ENCODE measurements at regions not wholly inside any gene's neighbourhood (a gene's known extent, or its start where the extent isn't known, plus 50 kb on each side); places are given as distances from the start of the nearest gene placed in this dataset.

DNA sequence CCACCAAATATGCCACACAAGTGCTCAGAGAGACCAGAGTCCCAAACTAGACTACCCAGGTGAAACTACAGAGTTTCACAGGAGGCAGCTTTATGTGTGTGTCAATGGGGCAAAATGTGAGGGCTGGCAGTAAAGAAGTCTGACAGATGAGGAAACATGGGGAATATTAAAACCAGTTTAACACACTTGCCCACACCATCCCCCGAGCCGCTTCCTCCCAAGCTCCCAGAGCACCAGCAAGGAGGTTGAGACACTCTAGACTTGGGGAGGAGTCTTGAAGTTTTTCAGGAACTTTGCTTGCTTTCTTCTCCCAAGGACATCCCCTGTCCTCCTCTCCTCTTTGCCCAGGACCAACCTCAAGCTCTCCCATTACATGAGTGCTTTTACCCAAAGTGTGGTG, 94.7 kb upstream of the SPRY1 start:
- Histone ChIP-seq H3K4me2 (no peak overlapping the region), H3F3A (replicated peaks; ENCODE audit: insufficient read depth) (peaks cover 9% of the 10 kb centered on the region), H3K4me1 (ENCODE audit: control insufficient read depth in 1 of 2, insufficient read depth in 2 of 2, low read depth in 1 of 2, low read length in 1 of 2) (peaks cover 2 to 15% of the 10 kb centered on the region in 2 experiments; a peak in 3 of 4 replicates), H4K20me1 (ENCODE audit: insufficient read depth) (no peaks in the 10 kb centered on the region), H3K9me3 (peaks cover 4% of the 10 kb centered on the region; the same call in 1 of the 2 replicates), H3K27me3 (ENCODE audit: insufficient read depth) (no peaks in the 10 kb centered on the region), H3K79me2 (ENCODE audit: insufficient read depth) (no peaks in the 10 kb centered on the region), H3K27ac (ENCODE audit: low read depth in 2 of 2, low read length in 1 of 2) (no peak overlapping the region), H2AFZ (ENCODE audit: low read depth) (no peak overlapping the region), H3K9me2 (no peaks in the 10 kb centered on the region), H3K4me3 (ENCODE audit: low read depth in 2 of 2, low read length in 1 of 2) (no peak overlapping the region), H3K36me3 (replicated peaks in 1 of 2; ENCODE audit: control insufficient read depth in 1 of 2, insufficient read depth in 2 of 2, low read length in 1 of 2) (no peaks in the 10 kb centered on the region), H3K9ac (no peak overlapping the region)
- ChIA-PET POLR2A (no interaction called here), CTCF (no interaction called here)
- TF ChIP-seq, protein P1, sequence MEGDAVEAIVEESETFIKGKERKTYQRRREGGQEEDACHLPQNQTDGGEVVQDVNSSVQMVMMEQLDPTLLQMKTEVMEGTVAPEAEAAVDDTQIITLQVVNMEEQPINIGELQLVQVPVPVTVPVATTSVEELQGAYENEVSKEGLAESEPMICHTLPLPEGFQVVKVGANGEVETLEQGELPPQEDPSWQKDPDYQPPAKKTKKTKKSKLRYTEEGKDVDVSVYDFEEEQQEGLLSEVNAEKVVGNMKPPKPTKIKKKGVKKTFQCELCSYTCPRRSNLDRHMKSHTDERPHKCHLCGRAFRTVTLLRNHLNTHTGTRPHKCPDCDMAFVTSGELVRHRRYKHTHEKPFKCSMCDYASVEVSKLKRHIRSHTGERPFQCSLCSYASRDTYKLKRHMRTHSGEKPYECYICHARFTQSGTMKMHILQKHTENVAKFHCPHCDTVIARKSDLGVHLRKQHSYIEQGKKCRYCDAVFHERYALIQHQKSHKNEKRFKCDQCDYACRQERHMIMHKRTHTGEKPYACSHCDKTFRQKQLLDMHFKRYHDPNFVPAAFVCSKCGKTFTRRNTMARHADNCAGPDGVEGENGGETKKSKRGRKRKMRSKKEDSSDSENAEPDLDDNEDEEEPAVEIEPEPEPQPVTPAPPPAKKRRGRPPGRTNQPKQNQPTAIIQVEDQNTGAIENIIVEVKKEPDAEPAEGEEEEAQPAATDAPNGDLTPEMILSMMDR (IDR thresholded peaks at IDR 0.05) = no peak
- no peak for TF ChIP-seq MXI1 (IDR thresholded peaks at IDR 0.05; ENCODE audit: low read depth, low read length)
- TF ChIP-seq, protein P2, sequence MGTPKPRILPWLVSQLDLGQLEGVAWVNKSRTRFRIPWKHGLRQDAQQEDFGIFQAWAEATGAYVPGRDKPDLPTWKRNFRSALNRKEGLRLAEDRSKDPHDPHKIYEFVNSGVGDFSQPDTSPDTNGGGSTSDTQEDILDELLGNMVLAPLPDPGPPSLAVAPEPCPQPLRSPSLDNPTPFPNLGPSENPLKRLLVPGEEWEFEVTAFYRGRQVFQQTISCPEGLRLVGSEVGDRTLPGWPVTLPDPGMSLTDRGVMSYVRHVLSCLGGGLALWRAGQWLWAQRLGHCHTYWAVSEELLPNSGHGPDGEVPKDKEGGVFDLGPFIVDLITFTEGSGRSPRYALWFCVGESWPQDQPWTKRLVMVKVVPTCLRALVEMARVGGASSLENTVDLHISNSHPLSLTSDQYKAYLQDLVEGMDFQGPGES (IDR thresholded peaks at IDR 0.05; ENCODE audit: low read depth, low read length) = no peak
- TF ChIP-seq GATA2 (CRISPR knock-in tag; IDR thresholded peaks at IDR 0.05) = no peak
- TF ChIP-seq EZH2phosphoT487 (IDR thresholded peaks at IDR 0.05; ENCODE audit: borderline replicate concordance, low read depth) = no peak
- no peak for DNase-seq
- 100% methylated on average over 1 of the region's 2 CpGs for WGBS (ENCODE audit: low lambda C conversion rate)

DNA sequence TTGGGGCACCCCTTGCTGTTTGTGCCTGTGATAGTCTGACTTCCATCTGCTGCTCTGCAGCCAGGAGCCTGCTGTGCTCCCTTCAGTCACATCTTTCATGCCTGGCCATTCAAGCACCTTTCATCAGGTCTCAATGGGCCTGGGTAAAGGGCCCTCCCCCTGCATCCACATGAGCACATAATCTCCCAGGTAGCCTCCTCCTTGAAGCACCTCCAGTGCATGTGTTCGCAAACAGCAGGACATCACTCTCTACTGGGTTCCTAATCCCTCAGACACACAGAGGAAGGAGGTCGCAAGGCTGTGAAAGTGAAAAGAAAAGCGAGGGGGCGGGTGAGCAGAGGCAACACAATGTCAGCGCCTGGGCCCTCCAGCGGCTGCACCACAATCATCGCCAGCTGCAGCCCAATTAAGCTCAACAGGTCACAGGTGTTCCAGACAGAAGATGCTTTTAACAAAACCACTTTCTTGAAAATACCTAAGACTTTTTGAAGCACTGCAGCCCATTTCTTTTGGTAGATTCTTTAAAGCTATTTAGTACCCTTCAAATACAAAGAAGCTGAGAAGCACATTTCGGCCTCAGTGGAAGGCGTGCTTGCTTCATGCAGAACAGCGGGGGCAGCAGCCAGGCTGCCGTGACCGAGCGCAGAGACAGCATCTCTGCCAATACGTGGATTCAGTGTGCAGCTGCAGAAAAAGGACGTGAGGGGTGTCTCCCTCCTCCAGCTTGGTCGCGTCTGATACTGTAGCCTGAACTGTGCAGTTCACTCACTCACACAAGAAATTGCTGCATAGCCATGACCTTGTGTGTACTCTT, 92.2 kb upstream of the SPRY1 start:
- no peak overlapping the region for H3K9ac ChIP-seq
- H4K20me1 ChIP-seq (ENCODE audit: insufficient read depth) = no peaks in the 10 kb centered on the region
- no peaks in the 10 kb centered on the region for H3K27me3 ChIP-seq (ENCODE audit: insufficient read depth)
- H3K79me2 ChIP-seq (ENCODE audit: insufficient read depth) = no peaks in the 10 kb centered on the region
- 98% methylated on average over 16 of the region's 17 CpGs for WGBS (ENCODE audit: low lambda C conversion rate)
- peaks cover 4% of the 10 kb centered on the region; the same call in 1 of the 2 replicates for H3K9me3 ChIP-seq
- no peaks in the 10 kb centered on the region for H3K9me2 ChIP-seq
- peaks cover 2% of the 10 kb centered on the region in 2 experiments; a peak in 3 of 4 replicates for H3K4me1 ChIP-seq (ENCODE audit: control insufficient read depth in 1 of 2, insufficient read depth in 2 of 2, low read depth in 1 of 2, low read length in 1 of 2)
- no peak overlapping the region for H2AFZ ChIP-seq (ENCODE audit: low read depth)
- H3K4me2 ChIP-seq = no peak overlapping the region
- ChIA-PET CTCF (interaction anchor here (1.2 kb wide), 1 partner anchor 177 kb away, joined by 3 read pairs; no protein-coding TSS in a partner anchor), POLR2A (no interaction called here)
- peaks cover 2% of the 10 kb centered on the region for H3F3A ChIP-seq (replicated peaks; ENCODE audit: insufficient read depth)
- H3K4me3 ChIP-seq (ENCODE audit: low read depth in 2 of 2, low read length in 1 of 2) = no peak overlapping the region
- H3K36me3 ChIP-seq (replicated peaks in 1 of 2; ENCODE audit: control insufficient read depth in 1 of 2, insufficient read depth in 2 of 2, low read length in 1 of 2) = no peaks in the 10 kb centered on the region
- DNase-seq = no peak
- no peak overlapping the region for H3K27ac ChIP-seq (ENCODE audit: low read depth in 2 of 2, low read length in 1 of 2)
- no peak for TF ChIP-seq EZH2phosphoT487 (IDR thresholded peaks at IDR 0.05; ENCODE audit: borderline replicate concordance, low read depth)
- TF ChIP-seq, protein P3, sequence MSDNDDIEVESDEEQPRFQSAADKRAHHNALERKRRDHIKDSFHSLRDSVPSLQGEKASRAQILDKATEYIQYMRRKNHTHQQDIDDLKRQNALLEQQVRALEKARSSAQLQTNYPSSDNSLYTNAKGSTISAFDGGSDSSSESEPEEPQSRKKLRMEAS (IDR thresholded peaks at IDR 0.05; ENCODE audit: low read depth) = no peak
- TF ChIP-seq, protein P4, sequence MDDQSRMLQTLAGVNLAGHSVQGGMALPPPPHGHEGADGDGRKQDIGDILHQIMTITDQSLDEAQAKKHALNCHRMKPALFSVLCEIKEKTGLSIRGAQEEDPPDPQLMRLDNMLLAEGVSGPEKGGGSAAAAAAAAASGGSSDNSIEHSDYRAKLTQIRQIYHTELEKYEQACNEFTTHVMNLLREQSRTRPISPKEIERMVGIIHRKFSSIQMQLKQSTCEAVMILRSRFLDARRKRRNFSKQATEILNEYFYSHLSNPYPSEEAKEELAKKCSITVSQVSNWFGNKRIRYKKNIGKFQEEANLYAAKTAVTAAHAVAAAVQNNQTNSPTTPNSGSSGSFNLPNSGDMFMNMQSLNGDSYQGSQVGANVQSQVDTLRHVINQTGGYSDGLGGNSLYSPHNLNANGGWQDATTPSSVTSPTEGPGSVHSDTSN (IDR thresholded peaks at IDR 0.05) = no peak
- no peak for TF ChIP-seq CHD2 (IDR thresholded peaks at IDR 0.05; ENCODE audit: low read length, partially characterized antibody)
- no peak for TF ChIP-seq RXRA (IDR thresholded peaks at IDR 0.05; ENCODE audit: borderline replicate concordance, low read depth)
- no peak for TF ChIP-seq MEF2A (IDR thresholded peaks at IDR 0.05; ENCODE audit: borderline replicate concordance, low read depth)
- TF ChIP-seq SMC3 (IDR thresholded peaks at IDR 0.05; ENCODE audit: low read depth, low read length) = no peak
- TF ChIP-seq, protein P5, sequence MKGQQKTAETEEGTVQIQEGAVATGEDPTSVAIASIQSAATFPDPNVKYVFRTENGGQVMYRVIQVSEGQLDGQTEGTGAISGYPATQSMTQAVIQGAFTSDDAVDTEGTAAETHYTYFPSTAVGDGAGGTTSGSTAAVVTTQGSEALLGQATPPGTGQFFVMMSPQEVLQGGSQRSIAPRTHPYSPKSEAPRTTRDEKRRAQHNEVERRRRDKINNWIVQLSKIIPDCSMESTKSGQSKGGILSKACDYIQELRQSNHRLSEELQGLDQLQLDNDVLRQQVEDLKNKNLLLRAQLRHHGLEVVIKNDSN (IDR thresholded peaks at IDR 0.05; ENCODE audit: borderline replicate concordance, low read depth) = no peak
- no peak for TF ChIP-seq RCOR1 (IDR thresholded peaks at IDR 0.05; ENCODE audit: low read length)
- no peak for TF ChIP-seq FOXM1 (IDR thresholded peaks at IDR 0.05; ENCODE audit: low read depth)
- TF ChIP-seq, protein P6, sequence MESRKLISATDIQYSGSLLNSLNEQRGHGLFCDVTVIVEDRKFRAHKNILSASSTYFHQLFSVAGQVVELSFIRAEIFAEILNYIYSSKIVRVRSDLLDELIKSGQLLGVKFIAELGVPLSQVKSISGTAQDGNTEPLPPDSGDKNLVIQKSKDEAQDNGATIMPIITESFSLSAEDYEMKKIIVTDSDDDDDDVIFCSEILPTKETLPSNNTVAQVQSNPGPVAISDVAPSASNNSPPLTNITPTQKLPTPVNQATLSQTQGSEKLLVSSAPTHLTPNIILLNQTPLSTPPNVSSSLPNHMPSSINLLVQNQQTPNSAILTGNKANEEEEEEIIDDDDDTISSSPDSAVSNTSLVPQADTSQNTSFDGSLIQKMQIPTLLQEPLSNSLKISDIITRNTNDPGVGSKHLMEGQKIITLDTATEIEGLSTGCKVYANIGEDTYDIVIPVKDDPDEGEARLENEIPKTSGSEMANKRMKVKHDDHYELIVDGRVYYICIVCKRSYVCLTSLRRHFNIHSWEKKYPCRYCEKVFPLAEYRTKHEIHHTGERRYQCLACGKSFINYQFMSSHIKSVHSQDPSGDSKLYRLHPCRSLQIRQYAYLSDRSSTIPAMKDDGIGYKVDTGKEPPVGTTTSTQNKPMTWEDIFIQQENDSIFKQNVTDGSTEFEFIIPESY (IDR thresholded peaks at IDR 0.05; ENCODE audit: borderline replicate concordance, low read depth) = no peak
- TF ChIP-seq TEAD4 (IDR thresholded peaks at IDR 0.05; ENCODE audit: borderline replicate concordance, insufficient read depth) = no peak
- TF ChIP-seq, protein P7, sequence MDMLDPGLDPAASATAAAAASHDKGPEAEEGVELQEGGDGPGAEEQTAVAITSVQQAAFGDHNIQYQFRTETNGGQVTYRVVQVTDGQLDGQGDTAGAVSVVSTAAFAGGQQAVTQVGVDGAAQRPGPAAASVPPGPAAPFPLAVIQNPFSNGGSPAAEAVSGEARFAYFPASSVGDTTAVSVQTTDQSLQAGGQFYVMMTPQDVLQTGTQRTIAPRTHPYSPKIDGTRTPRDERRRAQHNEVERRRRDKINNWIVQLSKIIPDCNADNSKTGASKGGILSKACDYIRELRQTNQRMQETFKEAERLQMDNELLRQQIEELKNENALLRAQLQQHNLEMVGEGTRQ (IDR thresholded peaks at IDR 0.05; ENCODE audit: borderline replicate concordance, low read depth, low read length) = no peak
- TF ChIP-seq MXI1 (IDR thresholded peaks at IDR 0.05; ENCODE audit: low read depth, low read length) = no peak

Measured in SK-N-SH (cell line).